Eye (tissue), 1 donor: ENCODE measurements at regions not wholly inside any gene's neighbourhood (a gene's known extent, or its start where the extent isn't known, plus 50 kb on each side); places are given as distances from the start of the nearest gene placed in this dataset.
A peak's percentile ranks its signal among the peaks of the same experiment; 100 is the strongest.
"Not testable (repeated sequence)": the region's sequence is repeated elsewhere in the genome, so short reads cannot be mapped to it uniquely, and the experiment has no call there.

Source experiments
- DNase-seq: peaks from one replicate; pipeline ENCODE4 v3.0.0-alpha.2; 2015

DNA sequence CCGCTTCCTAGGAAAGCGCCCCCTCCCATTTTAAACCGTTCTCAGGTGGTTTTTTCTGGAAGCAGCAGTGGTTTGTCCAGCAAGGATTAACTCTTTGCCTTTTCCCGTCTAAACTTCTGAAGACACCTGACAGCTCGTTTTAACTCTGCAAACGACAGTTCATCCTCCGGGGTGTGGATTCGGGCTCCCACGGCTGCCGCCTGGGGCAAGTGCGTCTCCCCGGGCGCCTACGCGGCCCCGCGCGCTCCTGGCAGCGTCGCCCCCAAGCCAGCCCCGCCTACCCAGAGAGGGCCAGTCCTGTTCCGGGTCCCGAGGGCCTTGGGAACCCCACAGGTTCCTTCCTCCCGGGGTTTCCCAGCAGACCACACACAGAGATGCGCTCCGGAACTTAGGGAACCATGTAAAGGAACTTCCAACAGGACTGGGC lies 54.4 kb downstream of the PRR18 start:
- peak; percentile 50 for DNase-seq

DNA sequence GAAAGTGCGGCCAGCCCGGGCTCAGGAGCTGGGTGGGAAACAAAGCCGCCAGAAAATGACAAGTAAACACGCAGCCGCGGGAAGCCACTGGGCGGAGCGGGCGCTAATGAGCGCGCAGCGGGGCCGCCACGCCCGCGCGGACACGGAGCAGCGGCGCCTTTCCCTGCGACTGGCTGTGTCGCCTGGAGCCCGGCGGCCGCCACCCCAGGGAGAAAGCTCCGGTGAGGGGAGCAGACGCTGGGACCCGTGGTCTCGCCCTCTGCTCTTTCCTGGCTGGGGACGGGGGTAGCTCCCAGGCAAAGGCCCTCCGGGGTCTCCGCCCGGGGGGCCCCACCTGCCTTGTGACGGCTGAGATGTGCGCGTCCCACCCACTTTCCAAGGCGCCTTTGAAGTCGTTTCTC lies 54.9 kb downstream of the PRR18 start:
- peak; percentile 65 for DNase-seq

DNA sequence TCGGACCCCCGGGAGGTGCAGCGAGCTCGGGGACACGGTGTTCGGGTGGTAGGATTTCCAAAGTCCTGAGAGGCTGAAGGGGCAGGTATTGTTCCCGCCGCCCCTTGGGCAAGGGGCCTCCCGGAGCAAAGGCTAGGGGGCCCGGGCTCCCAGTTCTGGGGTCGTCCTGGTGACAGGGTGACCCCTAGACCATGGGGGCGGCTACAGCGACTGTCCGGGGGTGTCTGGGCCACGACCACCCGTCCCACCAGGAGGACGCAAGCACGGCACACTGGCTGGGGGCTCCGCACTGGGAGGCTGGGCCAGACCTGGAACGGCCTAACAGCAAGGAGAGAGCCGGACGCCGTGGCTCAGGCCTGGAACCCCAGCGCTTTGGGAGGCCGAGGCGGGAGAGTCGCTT lies 55.6 kb downstream of the PRR18 start:
- DNase-seq, result no peak

DNA sequence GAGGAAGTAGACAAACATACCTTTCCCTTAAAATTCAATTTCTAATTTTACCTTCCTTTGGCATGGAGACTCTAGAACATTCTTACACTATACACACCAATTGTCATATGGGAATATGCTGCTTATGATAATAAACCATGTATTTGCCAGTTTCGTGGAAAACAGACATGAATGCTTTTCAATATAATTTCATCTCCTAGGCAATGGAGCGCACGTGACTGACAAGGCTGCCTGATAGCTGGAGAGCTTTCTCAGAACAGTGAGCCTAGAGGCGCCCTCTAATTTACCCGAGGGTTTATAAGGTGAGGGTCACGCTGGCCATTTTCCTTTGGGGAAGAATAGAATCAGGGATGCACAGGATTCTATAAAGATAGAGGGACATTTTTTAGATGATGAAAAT lies 56.5 kb downstream of the PRR18 start:
- DNase-seq, result peak; percentile 29

DNA sequence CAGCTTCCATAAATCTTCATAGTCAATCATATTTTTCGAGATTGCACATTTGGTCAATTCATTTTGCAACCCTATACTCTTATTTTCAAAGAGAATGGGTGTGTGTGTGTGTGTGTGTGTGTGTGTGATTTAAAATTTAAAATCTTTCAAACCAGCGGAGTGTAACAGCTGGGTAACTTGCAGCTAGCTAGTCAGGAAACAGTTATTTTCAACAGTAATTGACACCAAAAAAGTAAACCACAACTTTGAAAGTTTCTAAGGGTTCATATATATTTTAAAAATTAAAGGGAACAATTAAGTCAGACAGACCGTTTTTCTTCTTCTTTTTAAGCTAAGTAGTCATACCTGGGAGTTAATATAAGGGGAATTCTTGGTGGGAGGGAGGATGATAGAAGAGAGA lies 57.0 kb downstream of the PRR18 start:
- no peak for DNase-seq

DNA sequence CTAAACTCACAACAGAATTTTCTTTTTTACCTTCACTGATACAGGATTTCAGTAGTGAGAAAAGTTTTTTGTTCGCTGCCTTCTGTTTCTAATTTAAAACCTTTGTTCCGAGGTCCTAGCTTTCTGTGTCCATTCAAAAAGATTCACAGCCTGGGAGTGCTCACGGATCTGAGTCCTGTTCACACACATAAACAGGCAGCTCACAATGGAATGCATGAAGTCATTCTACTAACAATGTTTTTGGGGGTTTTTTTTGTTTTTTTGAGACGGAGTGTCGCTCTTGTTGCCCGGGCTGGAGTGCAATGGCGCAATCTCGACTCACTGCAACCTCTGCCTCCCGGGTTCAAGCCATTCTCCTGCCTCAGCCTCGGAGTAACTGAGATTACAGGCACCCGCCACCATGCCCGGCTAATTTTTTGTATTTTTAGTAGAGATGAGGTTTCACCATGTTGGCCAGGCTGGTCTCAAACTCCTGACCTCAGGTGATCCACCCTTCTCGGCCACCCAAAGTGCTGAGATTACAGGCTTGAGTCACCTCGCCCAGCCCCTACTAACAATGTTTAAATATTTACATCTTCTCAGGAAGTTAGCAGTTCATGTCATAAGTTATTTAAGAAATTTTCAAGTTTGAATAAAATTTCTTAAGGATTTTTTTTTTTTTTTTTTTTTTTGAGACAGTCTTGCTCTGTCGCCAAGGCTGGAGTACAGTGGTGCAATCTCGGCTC lies 59.0 kb downstream of the PRR18 start:
- DNase-seq, result not testable (repeated sequence)

DNA sequence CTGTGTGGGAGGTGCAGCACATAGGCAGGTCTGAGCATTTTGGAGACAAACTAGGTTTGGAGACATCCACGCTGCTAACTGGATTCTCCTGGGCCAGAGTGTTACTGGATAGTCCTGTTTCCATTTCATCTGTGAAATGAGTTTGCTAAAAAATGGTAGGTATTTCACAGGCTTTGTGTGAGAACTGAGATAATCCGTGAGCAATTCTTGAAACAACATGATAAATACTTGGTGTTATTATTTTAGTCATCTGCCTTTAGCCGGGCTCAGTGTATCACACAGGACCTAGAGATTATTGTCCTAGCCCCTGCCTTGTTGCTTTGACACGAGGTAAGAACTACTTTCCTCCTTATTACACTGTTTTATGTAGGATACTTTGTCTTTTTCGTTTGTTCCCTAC lies 63.0 kb downstream of the PRR18 start:
- DNase-seq, result no peak

DNA sequence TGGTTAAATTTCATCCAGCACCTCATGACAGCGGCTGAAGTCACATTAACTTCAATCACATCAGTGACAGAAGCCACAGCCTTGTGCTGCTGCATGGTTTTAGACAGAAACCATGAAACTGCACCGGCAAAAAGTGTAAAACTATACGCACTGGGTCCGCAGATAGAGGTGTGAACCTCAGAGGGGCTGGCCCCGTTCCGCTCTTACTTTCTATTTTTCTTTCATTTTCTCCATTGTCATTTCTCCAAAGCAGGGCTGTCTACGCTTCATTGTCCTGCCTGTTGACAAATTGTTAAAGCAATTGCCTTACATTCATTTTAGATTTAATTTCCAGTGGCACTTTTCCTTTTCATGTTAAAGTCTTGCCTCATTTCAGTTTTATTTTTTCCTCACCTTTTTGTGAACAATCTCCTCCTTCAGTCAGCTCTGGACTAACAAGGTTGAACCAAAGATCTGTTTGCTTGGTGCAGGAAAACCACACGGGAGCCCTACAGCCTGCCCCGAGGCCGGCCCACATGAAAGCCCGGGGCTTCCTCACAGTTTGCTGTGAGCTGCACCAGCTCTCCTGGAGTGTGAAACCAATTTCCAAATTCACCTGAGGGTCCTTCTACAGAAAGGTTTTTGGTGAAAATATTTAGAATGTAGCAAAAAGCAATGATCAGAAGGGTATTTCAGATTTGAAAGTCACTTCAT lies 63.7 kb downstream of the PRR18 start:
- DNase-seq, result no peak

DNA sequence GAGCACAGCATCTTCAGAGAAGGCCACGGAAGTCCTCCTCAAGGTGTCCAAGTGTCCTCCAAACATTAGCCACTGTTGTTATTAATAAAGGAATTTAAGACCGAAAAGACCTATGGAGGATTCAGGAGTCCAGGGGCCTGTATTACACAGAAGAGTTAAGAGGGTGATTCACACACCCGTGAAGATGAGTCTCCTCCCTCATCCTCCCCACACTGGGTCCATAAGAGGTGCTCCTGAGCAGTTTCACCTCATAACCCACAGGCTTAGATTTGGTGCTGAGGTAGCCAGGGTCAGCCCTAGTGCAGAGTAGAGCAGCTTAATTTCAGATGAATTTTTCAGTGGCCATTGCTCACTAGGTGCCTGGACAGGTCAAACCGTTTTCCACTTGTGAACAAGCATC lies 65.3 kb downstream of the PRR18 start:
- no peak for DNase-seq

DNA sequence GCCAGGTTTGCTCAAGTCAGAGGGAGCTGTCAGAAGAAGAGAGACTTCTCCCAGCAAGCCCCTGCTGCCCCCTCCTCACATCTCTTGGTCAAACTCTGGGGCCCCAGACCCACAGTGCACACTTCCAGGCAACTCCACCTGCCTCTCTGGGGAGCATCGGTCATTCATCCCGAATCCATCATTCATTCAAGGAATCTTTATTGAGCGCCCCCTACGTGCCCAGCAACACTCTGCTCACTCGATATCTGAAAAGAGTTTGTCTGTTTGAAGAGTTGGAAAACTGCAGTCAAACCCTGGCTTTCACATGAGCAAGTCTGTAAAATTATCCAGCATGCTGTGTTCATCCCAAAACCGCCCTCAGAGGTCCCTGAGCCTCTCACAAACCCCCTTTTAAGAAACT lies 66.2 kb downstream of the PRR18 start:
- no peak for DNase-seq

DNA sequence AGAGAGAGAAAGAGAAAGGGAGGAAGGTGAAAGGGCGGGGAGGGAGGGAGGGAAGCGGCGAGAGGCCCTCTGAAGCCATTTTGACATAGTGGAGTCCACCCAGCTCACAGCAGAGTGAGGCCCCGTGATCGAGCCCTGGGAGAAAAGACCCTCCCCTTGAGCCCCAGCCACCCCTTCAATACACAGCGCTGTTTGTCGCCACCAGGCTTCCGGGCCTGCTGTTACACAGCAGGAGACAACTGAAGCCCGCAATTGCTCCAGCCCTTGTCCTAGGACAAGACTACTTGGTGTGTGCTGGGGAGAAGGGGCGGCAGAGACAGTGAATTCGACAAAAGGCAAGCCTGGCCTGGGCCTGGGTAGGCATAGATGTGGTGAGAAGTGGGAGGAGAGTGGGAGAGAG lies 67.3 kb downstream of the PRR18 start:
- DNase-seq, result no peak

DNA sequence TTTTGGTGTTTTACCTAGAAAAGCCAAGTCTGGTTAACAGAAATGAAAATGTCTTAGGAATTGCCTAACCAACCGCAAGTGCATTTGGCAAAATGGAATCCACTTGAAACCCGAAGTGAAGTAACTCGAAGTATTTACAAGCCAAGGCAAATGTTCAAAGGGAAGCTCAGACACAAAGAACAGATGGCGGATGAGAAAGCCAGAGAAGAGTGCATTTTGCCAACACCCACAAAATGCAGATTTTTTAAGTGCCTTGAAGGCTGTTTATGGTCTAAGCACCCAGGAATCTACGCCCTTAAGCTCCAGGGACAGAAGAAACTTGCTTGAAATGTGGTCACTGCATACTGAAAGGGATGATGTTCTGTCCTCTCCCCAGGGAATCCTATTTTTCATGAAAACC lies 70.0 kb upstream of the TBXT start:
- DNase-seq, result no peak

DNA sequence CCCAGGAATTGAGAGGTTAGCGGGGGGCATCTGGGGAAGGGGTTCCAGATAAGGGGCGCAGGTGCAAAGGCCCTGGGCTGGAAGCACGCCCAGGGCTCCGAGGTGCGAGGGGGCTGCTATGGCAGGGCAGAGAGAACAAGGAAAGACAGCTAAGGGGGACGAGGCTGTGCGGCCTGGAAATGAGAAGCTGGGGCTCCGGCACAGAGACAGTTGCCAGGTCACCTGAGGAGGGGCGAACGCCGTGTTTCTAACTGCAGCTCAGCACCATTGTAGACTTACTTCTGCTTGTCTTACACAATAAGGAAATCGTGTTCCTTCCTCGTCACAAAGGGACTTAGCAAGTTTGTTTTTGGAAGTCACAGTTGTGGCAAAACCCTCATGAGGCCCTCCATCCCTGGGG lies 68.9 kb upstream of the TBXT start:
- no peak for DNase-seq

DNA sequence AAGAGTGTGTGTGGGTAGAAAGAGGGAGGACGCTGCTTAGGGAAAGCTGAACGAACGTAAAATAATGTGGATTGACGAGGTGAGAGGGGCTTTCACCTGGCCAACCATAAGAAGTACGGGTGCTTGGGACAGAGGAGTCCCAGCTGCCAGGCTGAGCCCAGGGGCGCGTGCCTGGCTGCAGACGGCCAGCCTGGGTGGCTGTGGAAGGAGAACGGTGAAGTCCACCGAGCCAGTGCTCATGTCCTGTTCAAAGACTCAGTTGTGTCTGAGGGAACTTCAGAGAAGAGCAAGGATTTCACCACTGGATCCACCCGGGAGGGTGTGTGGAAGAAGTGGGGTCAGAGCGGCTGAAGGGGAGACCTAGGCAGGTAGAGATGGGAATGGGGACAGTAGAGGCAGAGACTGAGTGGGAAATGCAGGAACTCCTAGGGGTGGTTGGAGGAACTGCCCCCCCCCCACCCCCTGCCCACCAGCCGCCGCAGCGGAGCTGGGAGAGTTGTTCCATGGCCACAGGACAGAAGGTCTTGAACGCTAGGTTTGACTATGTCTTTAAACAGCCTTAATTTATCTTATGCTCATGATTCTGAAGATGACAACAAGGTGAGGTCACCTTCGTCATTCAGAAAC lies 68.1 kb upstream of the TBXT start:
- no peak for DNase-seq

DNA sequence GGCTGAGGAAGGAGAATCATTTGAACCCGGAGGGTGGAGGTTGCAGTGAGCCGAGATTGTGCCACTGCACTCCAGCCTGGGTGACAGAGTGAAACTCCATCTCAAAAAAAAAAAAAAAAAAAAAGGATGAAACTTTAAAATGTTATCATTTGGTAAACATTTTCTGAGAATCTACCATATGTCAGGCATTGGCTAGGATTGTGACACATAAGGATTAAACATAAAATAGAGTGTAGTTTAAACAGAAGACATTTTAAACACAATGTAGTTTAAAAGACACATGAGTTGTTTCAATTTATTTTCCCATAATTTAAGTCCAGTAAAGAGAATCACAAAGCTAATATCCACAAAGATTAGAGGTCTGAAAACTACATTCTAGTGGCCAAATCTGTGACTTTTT lies 63.5 kb upstream of the TBXT start:
- not testable (repeated sequence) for DNase-seq

DNA sequence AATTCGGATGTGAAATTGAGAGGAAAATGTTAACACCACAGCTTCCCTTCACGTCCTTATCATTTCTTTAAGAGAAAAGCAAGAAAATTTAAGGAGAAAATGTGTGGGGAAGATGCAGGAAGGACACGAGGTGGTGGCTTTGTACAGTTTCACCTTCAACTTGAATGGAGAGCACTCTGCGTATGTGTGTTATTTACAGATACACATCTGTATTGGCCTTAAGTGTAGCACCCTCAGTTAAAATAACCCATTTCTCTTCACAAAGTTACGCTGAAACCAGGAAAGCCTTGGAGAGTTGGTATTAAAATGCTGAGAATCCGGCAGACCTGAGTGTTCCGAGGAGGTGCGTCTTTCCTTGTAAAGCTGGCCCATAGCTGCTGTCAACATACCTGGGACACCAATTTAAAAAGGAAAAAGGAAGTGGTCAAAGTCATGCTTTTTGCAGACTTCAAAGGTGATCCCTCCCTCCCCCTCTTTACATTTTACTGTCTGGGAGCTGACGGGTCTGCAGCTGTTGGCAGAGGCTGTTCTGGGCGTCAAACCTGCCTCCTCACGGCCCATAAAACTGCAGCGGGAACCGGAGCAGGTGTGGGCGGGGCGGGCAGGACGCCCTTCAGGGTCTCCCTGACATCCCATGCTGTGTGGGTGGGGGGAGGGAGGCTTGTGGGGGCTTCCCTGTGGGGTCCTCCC lies 61.3 kb upstream of the TBXT start:
- no peak for DNase-seq

DNA sequence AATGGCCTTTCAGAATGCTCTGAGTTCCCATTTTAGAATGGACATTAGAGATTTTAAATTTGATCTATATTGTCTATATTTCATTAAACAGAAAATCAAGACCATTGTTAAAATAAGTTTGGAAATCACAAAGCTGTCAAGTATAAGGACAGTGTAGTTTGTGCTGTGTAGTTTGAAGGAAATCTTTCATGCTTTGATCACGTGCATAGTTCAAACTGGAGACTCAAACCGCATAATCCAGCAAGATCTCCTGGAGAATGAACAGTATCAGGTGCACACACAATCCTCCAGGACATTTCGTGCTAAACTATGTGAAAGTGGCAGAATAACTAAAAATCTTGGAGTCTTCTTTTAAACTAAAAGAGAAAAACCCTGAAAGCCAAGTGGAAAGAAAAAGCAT lies 60.8 kb upstream of the TBXT start:
- no peak for DNase-seq

DNA sequence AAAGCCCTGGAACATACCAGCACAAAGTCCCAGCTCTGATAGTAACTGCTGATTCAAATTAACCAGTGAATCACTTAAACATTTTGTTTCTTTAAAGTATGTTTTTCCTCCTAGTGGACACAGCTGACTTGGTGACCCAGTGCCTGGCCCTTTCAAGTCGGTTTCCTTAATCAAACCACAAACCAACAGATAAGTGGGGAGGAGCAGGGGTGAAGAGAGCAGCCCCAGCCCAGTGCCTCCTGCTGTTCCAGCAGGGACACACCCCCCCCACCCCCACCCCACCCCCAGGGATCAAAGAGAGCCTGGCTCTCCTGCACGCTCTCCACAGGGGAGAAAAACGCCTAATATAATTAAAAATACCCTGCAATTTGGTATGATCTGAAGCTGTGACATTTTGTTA lies 55.4 kb upstream of the TBXT start:
- no peak for DNase-seq

DNA sequence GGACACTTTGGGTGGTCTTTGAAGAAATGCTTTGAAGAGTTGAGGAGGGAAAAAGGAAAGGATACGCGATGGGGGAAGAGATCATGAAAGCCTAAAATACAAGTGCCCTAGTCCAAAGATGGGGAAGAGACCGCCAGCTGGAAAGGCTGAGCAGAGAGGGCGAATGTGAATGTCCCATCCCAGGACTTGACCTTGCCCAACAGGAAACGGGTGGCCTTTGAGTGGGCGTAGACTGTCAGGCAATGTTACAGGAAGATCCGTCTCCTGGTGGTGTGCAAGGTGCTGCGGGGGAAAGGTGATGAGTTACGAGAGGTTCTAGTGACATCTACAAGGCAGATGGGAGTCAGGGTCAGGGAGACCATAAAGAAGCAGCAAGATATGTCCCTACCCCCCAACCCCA lies 55.0 kb upstream of the TBXT start:
- no peak for DNase-seq

DNA sequence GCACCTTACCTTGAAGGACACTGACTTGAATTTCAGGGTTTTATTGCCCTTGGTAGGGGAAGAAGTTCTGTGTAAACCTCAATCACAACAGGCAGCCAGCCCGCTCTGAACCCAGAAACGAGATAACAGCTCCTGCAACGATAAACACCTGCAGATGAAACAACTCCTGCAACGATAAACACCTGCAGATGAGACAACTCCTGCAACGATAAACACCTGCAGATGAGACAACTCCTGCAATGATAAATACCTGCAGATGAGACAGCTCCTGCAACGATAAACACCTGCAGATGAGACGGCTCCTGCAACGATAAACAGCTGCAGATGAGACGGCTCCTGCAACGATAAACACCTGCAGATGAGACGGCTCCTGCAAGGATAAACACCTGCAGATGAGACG lies 54.0 kb upstream of the TBXT start:
- DNase-seq, result no peak

DNA sequence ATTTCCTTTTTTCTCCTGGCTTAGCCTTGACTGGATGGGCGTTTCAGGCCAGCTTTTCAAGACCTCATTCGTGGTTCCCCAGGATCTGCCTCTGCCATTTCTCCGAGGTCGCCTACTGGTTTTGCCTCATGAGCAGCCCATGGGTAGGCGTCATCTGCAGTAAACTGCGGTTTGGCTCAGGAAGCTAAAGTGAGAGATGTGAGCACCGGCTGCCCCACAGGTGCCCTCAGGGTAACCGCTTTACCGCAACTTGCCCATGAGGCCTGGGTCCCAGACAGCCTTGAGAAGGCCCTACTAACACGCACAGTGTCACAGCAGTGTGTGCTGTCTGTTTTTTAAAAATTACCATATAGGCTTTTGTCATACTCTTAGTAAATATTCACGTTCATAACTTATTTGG lies 53.4 kb upstream of the TBXT start:
- DNase-seq, result no peak
